Activated naive CD8-positive, alpha-beta T cell treated with anti-CD3 and anti-CD28 coated beads for 36 hours (primary cell): ENCODE measurements at regions not wholly inside any gene's neighbourhood (a gene's known extent, or its start where the extent isn't known, plus 50 kb on each side); places are given as distances from the start of the nearest gene placed in this dataset.

Source experiments
- DNase-seq: peaks from one replicate; pipeline ENCODE4 v3.0.0; 2021
- H3K27ac Mint-ChIP-seq: one replicate; pipeline ENCODE4 v1.8.0; 2022; ENCODE audit warnings: mild to moderate bottlenecking, moderate library complexity, mixed read lengths
- H3K27me3 Mint-ChIP-seq: one replicate; pipeline ENCODE4 v1.8.0; 2022; ENCODE audit warnings: mild to moderate bottlenecking, mixed read lengths
- H3K36me3 Mint-ChIP-seq: one replicate; pipeline ENCODE4 v1.8.0; 2021; ENCODE audit warnings: mild to moderate bottlenecking, mixed read lengths
- H3K4me1 Mint-ChIP-seq: one replicate; pipeline ENCODE4 v1.8.0; 2021; ENCODE audit warnings: mixed read lengths
- H3K4me3 Mint-ChIP-seq: one replicate; pipeline ENCODE4 v1.8.0; 2022; ENCODE audit warnings: mild to moderate bottlenecking, moderate library complexity, mixed read lengths
- H3K9me3 Mint-ChIP-seq: one replicate; pipeline ENCODE4 v1.8.0; 2022; ENCODE audit warnings: mixed read lengths

DNA sequence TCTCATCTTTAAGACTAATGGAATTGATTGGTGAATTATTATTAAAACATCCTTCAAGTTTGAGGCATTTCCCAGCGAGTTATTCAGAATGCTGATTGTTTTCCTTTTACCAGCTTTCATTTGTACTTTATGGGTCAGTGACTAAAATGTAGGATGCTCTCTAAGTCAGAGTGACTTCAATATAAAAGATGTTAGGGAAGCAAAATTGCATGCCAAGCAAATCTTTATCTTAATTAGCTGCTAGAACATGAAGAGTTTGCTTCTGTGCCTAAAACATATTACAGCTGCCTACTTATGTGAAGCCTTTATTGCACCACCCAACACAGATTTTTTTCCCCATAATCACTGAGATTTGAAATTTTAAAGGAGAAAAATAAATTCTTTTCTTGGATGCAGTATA lies 79.8 kb upstream of the CYYR1 start:
- H3K4me3 Mint-ChIP-seq, result no peak overlapping the region
- DNase-seq, result no peak
- H3K4me1 Mint-ChIP-seq, result no peaks in the 10 kb centered on the region
- H3K9me3 Mint-ChIP-seq, result no peaks in the 10 kb centered on the region
- H3K27me3 Mint-ChIP-seq, result peaks cover under 1% of the 10 kb centered on the region
- H3K36me3 Mint-ChIP-seq, result no peaks in the 10 kb centered on the region
- H3K27ac Mint-ChIP-seq, result no peak overlapping the region

- no peak for DNase-seq
- no peaks in the 10 kb centered on the region for H3K27me3 Mint-ChIP-seq
- peaks cover 5% of the 10 kb centered on the region for H3K9me3 Mint-ChIP-seq
- H3K36me3 Mint-ChIP-seq, result no peaks in the 10 kb centered on the region
- no peak overlapping the region for H3K4me3 Mint-ChIP-seq
- H3K4me1 Mint-ChIP-seq, result no peaks in the 10 kb centered on the region
- no peak overlapping the region for H3K27ac Mint-ChIP-seq
Observed at GRCh38 chr21:26641062-26641461, 68.0 kb upstream of the CYYR1 start.

DNA sequence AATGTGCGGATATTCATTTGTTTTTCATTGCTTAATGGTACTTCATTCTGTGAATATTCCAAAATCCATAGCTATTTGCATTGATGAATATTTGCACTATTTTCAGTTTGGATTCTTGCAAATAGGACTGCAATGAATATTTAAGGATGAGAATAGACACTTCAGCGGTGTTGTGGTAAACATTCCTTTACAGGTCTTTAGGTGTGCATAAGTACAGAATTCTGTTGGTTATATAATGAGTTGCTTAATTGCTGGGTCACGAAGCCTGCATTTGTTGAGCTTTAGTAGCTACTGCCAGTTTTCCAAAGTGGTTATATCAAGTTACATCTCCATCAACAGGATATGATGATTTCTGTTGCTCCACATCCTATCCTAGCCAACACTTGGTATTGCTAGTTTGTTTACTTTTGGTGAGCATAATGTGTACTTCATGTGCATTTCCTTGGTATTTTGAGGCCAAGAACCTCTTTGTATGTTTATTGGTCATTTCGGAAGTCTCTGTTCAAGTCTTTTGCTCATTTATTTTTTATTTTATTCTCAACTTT lies 64.2 kb upstream of the CYYR1 start:
- Mint-ChIP-seq H3K27me3 (no peaks in the 10 kb centered on the region), H3K9me3 (peaks cover 5% of the 10 kb centered on the region), H3K27ac (no peak overlapping the region), H3K4me3 (no peak overlapping the region), H3K36me3 (no peaks in the 10 kb centered on the region), H3K4me1 (no peaks in the 10 kb centered on the region)
- no peak for DNase-seq

DNA sequence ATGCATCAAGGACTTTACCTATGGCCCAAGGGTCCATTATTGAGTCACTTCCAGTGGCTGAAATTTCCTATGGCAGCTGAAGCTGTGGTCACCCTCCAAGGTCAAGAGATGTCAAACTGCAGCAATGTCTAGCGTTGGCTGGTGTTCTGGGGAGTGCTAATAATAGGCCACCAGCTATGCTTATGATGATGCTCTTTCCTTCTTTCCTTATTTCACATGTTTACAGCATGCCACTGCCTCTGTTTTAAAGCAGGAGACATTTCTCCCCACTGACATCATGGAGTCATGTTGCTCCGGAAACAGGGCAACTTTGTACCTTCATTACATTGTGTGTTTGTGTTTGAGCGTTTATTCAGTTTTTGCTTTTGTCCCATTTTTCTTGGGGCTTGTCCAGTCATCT lies 62.6 kb upstream of the CYYR1 start:
- no peak overlapping the region for H3K4me3 Mint-ChIP-seq
- H3K27me3 Mint-ChIP-seq, result no peaks in the 10 kb centered on the region
- DNase-seq, result no peak
- H3K36me3 Mint-ChIP-seq, result no peaks in the 10 kb centered on the region
- no peak overlapping the region for H3K27ac Mint-ChIP-seq
- no peaks in the 10 kb centered on the region for H3K4me1 Mint-ChIP-seq
- H3K9me3 Mint-ChIP-seq, result peaks cover 10% of the 10 kb centered on the region

GRCh38 chr21:26632691-26633090 lies 59.6 kb upstream of the CYYR1 start:
- Mint-ChIP-seq H3K9me3 (peaks cover 5% of the 10 kb centered on the region), H3K36me3 (no peaks in the 10 kb centered on the region), H3K4me1 (no peaks in the 10 kb centered on the region), H3K27me3 (no peaks in the 10 kb centered on the region), H3K27ac (no peak overlapping the region), H3K4me3 (no peak overlapping the region)
- DNase-seq, result no peak

- H3K27ac Mint-ChIP-seq, result no peak overlapping the region
- no peaks in the 10 kb centered on the region for H3K36me3 Mint-ChIP-seq
- no peaks in the 10 kb centered on the region for H3K9me3 Mint-ChIP-seq
- no peak for DNase-seq
- peaks cover 3% of the 10 kb centered on the region for H3K27me3 Mint-ChIP-seq
- H3K4me3 Mint-ChIP-seq, result no peak overlapping the region
- H3K4me1 Mint-ChIP-seq, result no peaks in the 10 kb centered on the region
Observed at GRCh38 chr21:26626187-26626586, 53.1 kb upstream of the CYYR1 start.

GRCh38 chr21:26624983-26625519 lies 52.0 kb upstream of the CYYR1 start:
- H3K4me1 Mint-ChIP-seq, result no peaks in the 10 kb centered on the region
- H3K27ac Mint-ChIP-seq, result no peak overlapping the region
- H3K36me3 Mint-ChIP-seq, result no peaks in the 10 kb centered on the region
- DNase-seq, result no peak
- no peaks in the 10 kb centered on the region for H3K9me3 Mint-ChIP-seq
- H3K27me3 Mint-ChIP-seq, result peaks cover 3% of the 10 kb centered on the region
- no peak overlapping the region for H3K4me3 Mint-ChIP-seq
